ENCODE measurements at regions not wholly inside any gene's neighbourhood (a gene's known extent, or its start where the extent isn't known, plus 50 kb on each side); places are given as distances from the start of the nearest gene placed in this dataset.

DNA sequence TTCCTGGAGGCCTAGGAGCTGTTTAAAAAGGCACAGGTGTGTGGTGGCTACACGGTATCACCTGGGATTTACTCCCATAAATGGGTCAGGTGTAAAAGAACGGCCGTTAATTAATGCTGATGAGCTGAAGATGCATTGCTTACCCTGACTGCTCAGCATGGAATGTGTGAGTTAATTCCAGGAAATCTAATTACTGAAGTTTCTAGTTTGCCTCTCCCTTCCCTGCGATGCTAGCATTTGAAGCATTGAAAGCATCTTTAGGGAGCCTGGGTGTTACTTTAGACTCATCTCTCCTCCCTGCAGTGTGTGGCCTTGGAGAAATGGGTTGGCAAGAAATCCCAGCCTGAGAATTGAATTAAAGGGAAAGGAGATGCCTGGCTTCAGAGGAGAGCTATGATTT, 415.9 kb downstream of the FUT8 start:
- TF ChIP-seq CTCF (IDR thresholded peaks at IDR 0.05 in 8 of 11, conservative IDR thresholded peaks at IDR 0.05 in 3 of 11), result no peak
- TF ChIP-seq POLR2A (IDR thresholded peaks at IDR 0.05), result no peak
- TF ChIP-seq POLR2AphosphoS5 (IDR thresholded peaks at IDR 0.05), result no peak
